ELF-1 (cell line): ENCODE measurements at regions not wholly inside any gene's neighbourhood (a gene's known extent, or its start where the extent isn't known, plus 50 kb on each side); places are given as distances from the start of the nearest gene placed in this dataset.

Experiments used
- DNase-seq: peaks from one replicate; pipeline ENCODE4 v3.0.0-alpha.2; 2016; ENCODE audit warnings: low read depth, low spot score

- no peak for DNase-seq
Observed at GRCh38 chr6:54633601-54634000, 213.0 kb upstream of the FAM83B start.

- no peak for DNase-seq
Observed at GRCh38 chr6:54640911-54641310, 205.7 kb upstream of the FAM83B start.

- no peak for DNase-seq
Observed at GRCh38 chr6:54646069-54646950, 200.3 kb upstream of the FAM83B start.

GRCh38 chr6:54646951-54647664 lies 199.5 kb upstream of the FAM83B start:
- no peak for DNase-seq

GRCh38 chr6:54654381-54654780 lies 192.2 kb upstream of the FAM83B start:
- DNase-seq, result no peak

GRCh38 chr6:54655162-54655561 lies 191.4 kb upstream of the FAM83B start:
- DNase-seq, result no peak

GRCh38 chr6:54665278-54665677 lies 181.3 kb upstream of the FAM83B start:
- no peak for DNase-seq

GRCh38 chr6:54680531-54680930 lies 166.0 kb upstream of the FAM83B start:
- no peak for DNase-seq

GRCh38 chr6:54681267-54681666 lies 165.3 kb upstream of the FAM83B start:
- no peak for DNase-seq

GRCh38 chr6:54681987-54682386 lies 164.6 kb upstream of the FAM83B start:
- DNase-seq, result no peak

- no peak for DNase-seq
Observed at GRCh38 chr6:54689620-54690019, 157.0 kb upstream of the FAM83B start.

GRCh38 chr6:54690596-54690995 lies 156.0 kb upstream of the FAM83B start:
- DNase-seq, result no peak

GRCh38 chr6:54694928-54695532 lies 151.5 kb upstream of the FAM83B start:
- no peak for DNase-seq

- no peak for DNase-seq
Observed at GRCh38 chr6:54695815-54696214, 150.8 kb upstream of the FAM83B start.

GRCh38 chr6:54697424-54697823 lies 149.1 kb upstream of the FAM83B start:
- DNase-seq, result no peak

- DNase-seq, result peak; percentile 72
Observed at GRCh38 chr6:54698974-54699373, 147.6 kb upstream of the FAM83B start.

- DNase-seq, result no peak
Observed at GRCh38 chr6:54700158-54700557, 146.4 kb upstream of the FAM83B start.

- no peak for DNase-seq
Observed at GRCh38 chr6:54702772-54703171, 143.8 kb upstream of the FAM83B start.

GRCh38 chr6:54706391-54706790 lies 140.2 kb upstream of the FAM83B start:
- DNase-seq, result no peak

GRCh38 chr6:54706844-54707605 lies 139.5 kb upstream of the FAM83B start:
- no peak for DNase-seq

GRCh38 chr6:54710456-54710855 lies 136.1 kb upstream of the FAM83B start:
- DNase-seq, result no peak

GRCh38 chr6:54716010-54716409 lies 130.6 kb upstream of the FAM83B start:
- DNase-seq, result no peak
